ENCODE measurements at regions not wholly inside any gene's neighbourhood (a gene's known extent, or its start where the extent isn't known, plus 50 kb on each side); places are given as distances from the start of the nearest gene placed in this dataset.

DNA sequence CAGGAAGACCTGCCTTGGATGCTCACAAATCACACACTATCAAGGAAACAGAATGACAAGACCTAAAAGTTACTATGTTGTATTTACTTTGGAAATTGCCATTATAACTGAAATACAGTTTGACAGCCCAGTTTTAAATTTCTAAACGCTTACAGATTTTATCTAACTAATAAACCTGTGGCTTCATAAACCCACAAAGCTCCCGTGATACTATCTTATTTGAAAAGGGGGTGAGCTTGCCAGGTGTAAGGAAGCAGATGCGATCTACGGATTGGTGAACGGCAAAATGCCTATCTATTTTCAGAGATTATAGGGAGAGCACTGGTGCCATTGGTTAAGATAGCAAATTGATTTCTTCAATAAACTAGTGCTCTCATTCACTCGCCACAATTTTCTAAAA is 485.5 kb downstream of the BCAT1 start:
- DNase-seq, result no peak

DNA sequence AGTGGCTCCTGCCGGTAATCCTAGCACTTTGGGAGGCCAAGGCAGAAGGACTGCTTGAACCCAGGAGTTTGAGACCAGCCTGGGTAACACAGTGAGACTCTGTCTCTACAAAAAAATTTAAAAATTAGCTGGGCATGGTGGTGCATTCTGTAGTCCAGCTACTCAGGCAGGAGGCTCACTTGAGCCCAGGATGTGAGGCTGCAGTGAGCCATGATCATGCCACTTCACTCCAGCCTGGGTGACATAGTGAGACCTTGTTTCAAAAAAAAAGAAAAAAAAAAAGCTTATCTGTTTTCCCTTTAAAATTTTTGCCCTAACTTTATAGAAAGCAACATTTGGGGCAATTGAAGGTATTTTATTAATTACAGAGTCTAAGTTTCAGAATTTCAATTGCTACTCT is 486.0 kb downstream of the BCAT1 start:
- no peak for DNase-seq

GRCh38 chr12:24460506-24460905 is 488.4 kb downstream of the BCAT1 start:
- no peak for DNase-seq

- no peak for DNase-seq
Measured at GRCh38 chr12:24460099-24460498, 488.8 kb downstream of the BCAT1 start.

GRCh38 chr12:24455811-24456210 is 493.1 kb downstream of the BCAT1 start:
- DNase-seq, result no peak

GRCh38 chr12:24447678-24448077 is 498.2 kb upstream of the SOX5 start:
- no peak for DNase-seq

GRCh38 chr12:24446287-24446686 is 496.8 kb upstream of the SOX5 start:
- no peak for DNase-seq

- no peak for DNase-seq
Measured at GRCh38 chr12:24444634-24445033, 495.2 kb upstream of the SOX5 start.

DNA sequence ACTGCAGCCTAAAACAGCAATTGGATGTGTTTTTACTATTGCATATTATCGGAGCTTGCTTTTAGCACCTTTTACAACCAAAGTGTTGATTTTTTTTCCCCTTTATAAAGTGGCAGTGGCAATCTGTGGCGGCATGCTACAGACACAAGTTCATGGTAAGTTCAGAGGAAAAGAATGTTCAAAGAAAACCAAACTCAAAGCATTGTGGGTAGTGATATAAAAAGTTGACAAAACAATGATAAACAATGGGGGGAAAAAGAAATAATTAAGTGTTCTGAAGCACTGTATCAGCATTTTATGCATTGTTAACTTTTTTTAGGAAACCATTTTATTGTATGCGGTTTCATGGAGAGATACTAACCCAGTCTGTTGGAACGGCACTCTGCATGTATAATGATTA is 492.0 kb upstream of the SOX5 start:
- no peak for DNase-seq

- DNase-seq, result no peak
Measured at GRCh38 chr12:24436667-24437066, 487.2 kb upstream of the SOX5 start.

DNA sequence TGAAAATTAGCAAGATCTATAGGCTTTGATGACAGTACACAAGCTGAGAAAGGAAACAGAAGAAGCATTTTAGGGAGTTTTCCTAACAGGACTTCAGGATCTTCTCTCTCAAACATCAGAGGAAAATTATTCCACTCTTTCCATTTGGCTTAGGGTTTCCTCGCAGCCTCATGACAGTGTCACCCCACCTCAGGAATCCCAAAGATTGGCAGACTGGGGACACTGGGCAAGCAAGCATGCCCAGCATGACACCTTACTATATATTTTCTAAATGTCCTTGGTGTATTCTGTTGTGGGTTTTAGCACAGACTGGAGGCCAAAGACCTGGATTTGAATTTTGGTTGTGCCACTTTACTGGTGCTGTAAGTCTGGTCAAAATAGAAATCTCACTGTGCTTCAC is 482.4 kb upstream of the SOX5 start:
- DNase-seq, result no peak

DNA sequence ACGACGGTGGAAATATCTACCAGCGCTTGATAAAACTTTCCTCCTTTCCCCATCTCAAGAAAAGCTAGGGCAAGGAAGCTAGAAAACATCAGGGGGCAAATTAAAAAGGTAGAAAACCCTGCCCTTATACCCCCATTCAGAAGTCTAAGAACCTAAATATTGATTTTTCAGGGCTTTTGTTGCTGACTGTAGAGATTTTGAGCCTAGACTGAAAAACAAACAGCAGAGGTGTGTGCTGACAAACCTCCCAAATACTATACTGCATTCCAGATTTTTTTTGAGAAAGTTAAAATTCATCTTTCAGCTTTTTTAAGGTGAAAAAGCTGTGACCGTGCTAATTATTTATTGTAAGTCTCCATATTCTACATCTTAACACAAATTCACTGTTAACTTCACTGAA is 478.3 kb upstream of the SOX5 start:
- DNase-seq, result no peak

GRCh38 chr12:24425601-24425970 is 476.1 kb upstream of the SOX5 start:
- no peak for DNase-seq

DNA sequence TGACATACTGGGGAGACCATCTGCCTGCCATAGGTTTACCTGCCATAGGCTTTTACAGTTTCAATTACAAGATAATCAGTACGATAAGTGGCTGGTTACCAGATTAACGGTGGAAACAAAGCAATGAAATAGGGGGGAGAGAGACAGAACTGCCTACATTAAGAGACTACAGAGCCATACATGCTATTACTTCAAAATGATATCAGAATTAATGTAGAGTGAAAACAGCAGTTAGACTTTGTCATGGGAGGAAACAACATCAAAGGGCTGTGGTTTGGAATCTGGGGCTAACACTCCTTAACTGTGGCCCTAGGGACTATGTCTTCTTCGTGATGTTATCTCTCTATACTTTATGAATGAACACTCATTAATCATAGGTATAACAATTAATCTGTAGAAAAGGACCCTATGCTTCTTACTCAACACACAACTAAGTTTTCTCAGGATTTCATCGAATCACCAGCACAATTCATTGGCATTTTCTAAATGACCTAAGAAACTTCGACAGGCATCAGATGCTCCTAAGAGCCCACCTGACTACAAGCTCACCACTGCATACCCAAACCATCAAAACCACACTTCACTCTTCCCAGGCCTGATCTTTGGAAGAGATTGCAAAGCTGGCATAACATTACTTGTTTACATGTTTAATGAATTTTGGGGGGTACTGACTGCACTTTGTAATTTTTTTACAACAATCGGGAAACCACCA is 475.6 kb upstream of the SOX5 start:
- DNase-seq, result no peak

GRCh38 chr12:24424376-24424775 is 474.9 kb upstream of the SOX5 start:
- no peak for DNase-seq

GRCh38 chr12:24423611-24424010 is 474.1 kb upstream of the SOX5 start:
- DNase-seq, result no peak

GRCh38 chr12:24421759-24422158 is 472.3 kb upstream of the SOX5 start:
- DNase-seq, result no peak

- no peak for DNase-seq
Measured at GRCh38 chr12:24418157-24418556, 468.7 kb upstream of the SOX5 start.

DNA sequence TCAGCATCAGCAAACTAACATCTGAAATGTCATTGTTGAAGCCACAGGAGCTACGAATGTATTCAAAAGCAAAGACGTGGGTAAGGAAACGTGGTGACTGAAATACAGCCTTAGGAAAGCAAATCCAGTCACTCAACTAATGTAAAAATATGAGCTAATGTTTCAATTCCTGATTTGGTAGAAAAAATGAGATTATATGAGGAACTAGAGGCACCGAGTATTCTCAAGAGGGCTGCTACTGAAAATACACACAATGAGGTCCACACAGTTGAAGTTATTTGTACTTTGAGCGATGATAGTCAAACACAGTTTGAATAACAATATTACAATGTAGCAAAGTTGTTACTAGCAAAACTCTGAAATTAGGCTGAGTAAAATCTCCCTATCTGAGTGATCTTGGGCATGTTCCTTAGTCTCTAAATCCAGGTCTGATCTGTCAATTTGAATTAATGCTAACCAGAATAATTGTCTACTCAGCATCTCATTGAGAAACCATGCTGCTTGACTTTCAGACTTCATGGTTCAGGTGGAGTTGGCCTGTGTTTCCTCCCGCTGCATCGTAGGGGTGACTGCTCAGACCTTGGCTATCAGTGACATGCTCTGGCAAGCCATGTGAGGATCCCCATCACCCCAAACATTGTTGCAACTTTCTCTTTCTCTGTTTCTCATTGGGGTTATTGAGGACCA is 467.1 kb upstream of the SOX5 start:
- DNase-seq, result no peak

DNA sequence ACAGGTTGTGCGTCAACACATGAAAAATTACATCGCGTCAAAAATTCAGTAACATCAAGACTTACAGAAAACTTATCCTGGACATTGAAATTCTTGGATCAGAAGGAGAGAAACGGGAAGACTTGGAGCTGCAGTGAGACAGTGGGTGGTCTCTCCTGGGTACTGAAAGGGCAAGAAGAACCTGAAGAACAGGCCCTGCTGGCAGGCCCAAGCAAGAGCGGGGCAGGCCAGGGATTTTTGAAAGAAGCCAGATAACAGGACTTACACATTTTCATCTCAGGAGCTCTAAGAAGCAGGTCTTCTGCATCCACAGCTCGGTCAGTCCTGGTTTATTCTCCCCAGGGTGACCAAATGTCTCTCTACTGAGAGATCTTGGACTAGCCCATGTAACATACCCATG is 466.5 kb upstream of the SOX5 start:
- DNase-seq, result no peak

DNA sequence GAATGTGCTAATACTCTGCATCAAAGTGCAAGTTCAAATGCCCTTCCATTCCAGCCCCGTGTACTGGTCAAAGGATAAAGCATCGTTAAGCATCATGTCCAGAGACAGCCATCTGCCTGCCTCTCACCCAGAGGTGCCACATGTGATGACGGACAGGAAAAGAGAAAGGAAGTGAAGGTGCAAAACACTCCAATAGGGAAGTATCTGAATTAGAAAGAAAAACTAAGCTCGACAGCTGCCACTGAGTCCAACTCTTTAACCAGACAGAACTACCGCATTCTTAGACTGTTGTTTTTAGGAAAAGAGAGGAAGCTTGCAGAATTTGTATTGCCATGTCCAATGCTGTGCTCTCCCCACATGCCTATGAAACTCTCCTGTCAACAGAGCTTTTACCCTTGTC is 465.0 kb upstream of the SOX5 start:
- no peak for DNase-seq

GRCh38 chr12:24411948-24412347 is 462.5 kb upstream of the SOX5 start:
- no peak for DNase-seq

DNA sequence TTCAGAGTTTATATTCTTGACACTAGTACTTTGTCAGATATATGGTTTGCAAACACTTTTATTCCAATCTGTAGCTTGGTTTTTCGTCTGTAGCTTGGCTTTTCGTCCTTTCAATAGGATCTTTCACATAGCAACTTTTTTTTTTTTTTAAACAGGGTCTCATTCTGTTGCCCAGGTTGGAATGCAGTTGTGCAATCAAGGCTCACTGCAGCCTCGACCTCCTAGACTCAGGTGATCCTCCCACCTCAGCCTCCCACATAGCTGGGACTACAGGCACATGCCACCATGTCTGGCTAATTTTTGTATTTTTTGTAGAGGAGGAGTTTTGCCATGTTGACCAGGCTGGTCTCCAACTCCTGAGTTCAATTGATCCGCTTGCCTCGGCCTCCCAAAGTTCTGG is 460.4 kb upstream of the SOX5 start:
- no peak for DNase-seq

GRCh38 chr12:24408305-24408704 is 458.8 kb upstream of the SOX5 start:
- DNase-seq, result no peak

GRCh38 chr12:24407884-24408283 is 458.4 kb upstream of the SOX5 start:
- DNase-seq, result no peak

Measured in fibroblast of skin of right quadriceps (primary cell).